Lower lobe of right lung (tissue), 2 donors: ENCODE measurements at regions not wholly inside any gene's neighbourhood (a gene's known extent, or its start where the extent isn't known, plus 50 kb on each side); places are given as distances from the start of the nearest gene placed in this dataset.

Experiments
- ATAC-seq, 2 donors: fragments of 200-7000 bp; cut with Tn5 transposase; one replicate each; pipeline ENCODE4 v1.9.1; 2020 to 2022; ENCODE audit warnings: mild to moderate bottlenecking in 2 of 2, moderate library complexity in 2 of 2
- DNase-seq: peaks from one replicate; pipeline ENCODE4 v3.0.0-alpha.2; 2020
- H3K27ac ChIP-seq: fragments of 200-600 bp; one replicate; pipeline ENCODE4 v1.8.0; 2022
- H3K27me3 ChIP-seq: fragments of 200-600 bp; one replicate; pipeline ENCODE4 v1.8.0; 2022; ENCODE audit warnings: low read depth
- H3K36me3 ChIP-seq: fragments of 200-600 bp; one replicate; pipeline ENCODE4 v1.8.0; 2022; ENCODE audit warnings: mild to moderate bottlenecking
- H3K4me1 ChIP-seq: fragments of 200-600 bp; one replicate; pipeline ENCODE4 v1.8.0; 2022
- H3K4me3 ChIP-seq: fragments of 200-600 bp; one replicate; pipeline ENCODE4 v1.8.0; 2022; ENCODE audit warnings: mild to moderate bottlenecking
- H3K9me3 ChIP-seq: fragments of 200-600 bp; one replicate; pipeline ENCODE4 v1.8.0; 2022
- CTCF ChIP-seq: fragments of 200-600 bp; IDR thresholded peaks from one replicate; pipeline ENCODE4 v1.8.0; 2022; ENCODE audit warnings: antibody characterized with exemption, mild to moderate bottlenecking
- intact Hi-C: fragments of 100-400 bp; cut with DNase I; formaldehyde crosslinking; loops from one replicate; pipeline ENCODE4 v1.11.0; 2022
- donor health status: DM: no; HTN: yes; CAD: no; lungs with severe emphysema.

DNA sequence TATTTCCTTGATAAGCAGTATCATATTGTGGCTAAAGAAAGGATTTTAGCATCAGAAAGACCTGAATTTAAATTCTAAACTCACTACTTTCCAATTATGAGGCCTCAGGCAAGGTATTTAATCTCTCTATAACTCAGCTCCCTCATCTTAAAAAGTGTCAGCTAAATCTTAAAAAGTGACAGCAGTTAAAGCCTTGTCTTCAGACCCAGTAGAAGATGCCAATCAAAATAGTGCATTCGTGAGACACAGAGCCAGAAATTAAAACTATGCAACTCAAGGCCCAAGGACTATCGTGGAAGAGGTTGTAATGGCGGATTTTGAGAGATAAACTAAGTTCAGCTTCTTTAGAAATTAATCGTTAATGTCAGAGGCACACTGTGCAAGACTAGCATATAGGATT lies 677.5 kb upstream of the BRINP3 start:
- ATAC-seq (no peak), DNase-seq (no peak)
- Histone ChIP-seq H3K4me1 (no peaks in the 10 kb centered on the region), H3K4me3 (no peak overlapping the region), H3K27ac (no peak overlapping the region), H3K27me3 (no peaks in the 10 kb centered on the region), H3K9me3 (no peaks in the 10 kb centered on the region), H3K36me3 (no peaks in the 10 kb centered on the region)
- TF ChIP-seq CTCF = no peak
- intact Hi-C loops = no loop called here

DNA sequence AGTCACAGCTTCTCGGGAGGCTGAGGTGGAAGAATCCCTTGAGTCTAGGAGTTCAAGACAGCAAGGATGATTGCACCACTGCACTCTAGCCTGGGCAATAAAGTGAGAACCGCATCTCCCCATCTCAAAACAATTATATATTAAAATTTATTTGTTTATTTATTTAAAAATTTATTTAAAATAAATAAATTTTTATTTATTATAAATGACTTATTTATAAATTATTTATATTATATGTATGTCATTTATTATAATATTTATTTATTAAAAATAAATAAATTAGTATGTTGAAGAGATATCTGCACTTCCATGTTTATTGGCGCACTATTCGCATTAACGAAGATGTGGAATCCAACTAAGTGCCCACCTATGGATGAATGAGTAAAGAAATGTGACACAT lies 683.2 kb upstream of the BRINP3 start:
- no peaks in the 10 kb centered on the region for H3K9me3 ChIP-seq
- no peak for TF ChIP-seq CTCF
- intact Hi-C loops = no loop called here
- H3K4me1 ChIP-seq = no peaks in the 10 kb centered on the region
- H3K27ac ChIP-seq = no peak overlapping the region
- H3K27me3 ChIP-seq = no peaks in the 10 kb centered on the region
- ATAC-seq = no peak
- no peak for DNase-seq
- H3K4me3 ChIP-seq = no peak overlapping the region
- no peaks in the 10 kb centered on the region for H3K36me3 ChIP-seq

- Histone ChIP-seq H3K27me3 (no peaks in the 10 kb centered on the region), H3K4me1 (no peaks in the 10 kb centered on the region), H3K27ac (no peak overlapping the region), H3K4me3 (no peak overlapping the region), H3K36me3 (no peaks in the 10 kb centered on the region), H3K9me3 (no peaks in the 10 kb centered on the region)
- TF ChIP-seq CTCF = no peak
- DNase-seq = no peak
- intact Hi-C loops = no loop called here
- ATAC-seq = no peak
Observed at GRCh38 chr1:191162762-191163161, 685.1 kb upstream of the BRINP3 start.

DNA sequence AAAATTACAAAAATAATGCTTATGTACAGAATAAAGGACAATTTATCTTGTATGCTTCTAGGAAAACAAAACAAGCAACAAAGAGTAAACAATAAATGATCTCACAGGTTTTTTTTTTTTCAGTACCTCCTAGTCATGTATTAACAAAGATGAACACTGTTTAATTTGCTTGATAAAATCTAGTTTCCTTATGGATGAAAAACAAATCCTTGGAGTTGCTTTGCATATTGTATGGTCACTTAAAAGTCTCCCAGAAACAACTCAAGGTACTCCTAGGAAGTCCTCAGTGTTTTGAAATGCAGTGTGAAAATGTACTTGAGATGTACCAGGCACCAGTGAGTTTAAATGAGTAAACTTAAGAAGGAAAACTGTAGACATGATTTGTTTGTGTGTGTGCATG lies 686.0 kb upstream of the BRINP3 start:
- no peak for ATAC-seq
- DNase-seq = no peak
- Histone ChIP-seq H3K27me3 (no peaks in the 10 kb centered on the region), H3K4me3 (no peak overlapping the region), H3K9me3 (no peaks in the 10 kb centered on the region), H3K27ac (no peak overlapping the region), H3K36me3 (no peaks in the 10 kb centered on the region), H3K4me1 (no peaks in the 10 kb centered on the region)
- no peak for TF ChIP-seq CTCF
- intact Hi-C loops = no loop called here

- no peaks in the 10 kb centered on the region for H3K36me3 ChIP-seq
- H3K9me3 ChIP-seq = no peaks in the 10 kb centered on the region
- no peak for TF ChIP-seq CTCF
- DNase-seq = no peak
- H3K4me1 ChIP-seq = no peaks in the 10 kb centered on the region
- intact Hi-C loops = no loop called here
- H3K27me3 ChIP-seq = no peaks in the 10 kb centered on the region
- no peak overlapping the region for H3K4me3 ChIP-seq
- no peak overlapping the region for H3K27ac ChIP-seq
- ATAC-seq = no peak
Observed at GRCh38 chr1:191174298-191174697, 696.6 kb upstream of the BRINP3 start.

DNA sequence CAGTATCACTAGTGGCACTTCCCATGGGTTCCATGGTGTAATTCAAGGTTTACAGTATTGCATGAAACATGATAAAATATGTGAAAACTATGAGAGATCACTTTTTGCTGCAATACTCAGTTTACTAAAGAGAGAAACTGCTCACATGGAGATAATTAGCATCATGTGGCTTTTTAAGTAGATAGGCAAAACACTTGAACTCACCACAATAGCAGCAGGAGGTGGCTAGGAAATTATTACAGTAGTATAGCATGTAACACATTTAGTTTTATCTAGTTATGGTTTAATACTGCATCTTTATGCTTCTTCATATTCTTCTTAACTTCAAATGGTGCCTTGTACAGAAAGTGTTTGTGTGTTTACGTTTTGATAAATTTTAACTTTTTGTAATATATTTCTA lies 698.5 kb upstream of the BRINP3 start:
- Histone ChIP-seq H3K9me3 (no peaks in the 10 kb centered on the region), H3K4me1 (no peaks in the 10 kb centered on the region), H3K36me3 (no peaks in the 10 kb centered on the region), H3K27me3 (no peaks in the 10 kb centered on the region), H3K4me3 (no peak overlapping the region), H3K27ac (no peak overlapping the region)
- intact Hi-C loops = no loop called here
- no peak for DNase-seq
- no peak for TF ChIP-seq CTCF
- no peak for ATAC-seq
